ENCODE measurements at regions not wholly inside any gene's neighbourhood (a gene's known extent, or its start where the extent isn't known, plus 50 kb on each side); places are given as distances from the start of the nearest gene placed in this dataset.

GRCh38 chr2:150571121-150571520 is 83.7 kb upstream of the RND3 start:
- CTCF ChIA-PET = no interaction called here
- Histone ChIP-seq H3K4me1 (ENCODE audit: control insufficient read depth, insufficient read depth, low read length) (no peaks in the 10 kb centered on the region), H3K9me3 (ENCODE audit: control insufficient read depth, insufficient read depth, low read depth, low read length) (no peaks in the 10 kb centered on the region), H3K36me3 (ENCODE audit: control insufficient read depth in 2 of 2, insufficient read depth in 1 of 2, low read length in 2 of 2) (no peaks in the 10 kb centered on the region), H3K4me3 (ENCODE audit: low read depth, low read length) (no peak overlapping the region), H3K27ac (ENCODE audit: extremely low read depth, low read depth, low read length) (no peak overlapping the region)
- TF ChIP-seq ZNF747 (tag by site-specific recombination; IDR thresholded peaks at IDR 0.05) = no peak
- TF ChIP-seq ZBTB1 (tag by site-specific recombination; IDR thresholded peaks at IDR 0.05) = no peak
- TF ChIP-seq ZNF146 (tag by site-specific recombination; IDR thresholded peaks at IDR 0.05) = no peak
- TF ChIP-seq FEZF1 (tag by site-specific recombination; IDR thresholded peaks at IDR 0.05) = no peak
- no peak for TF ChIP-seq REPIN1 (tag by site-specific recombination; IDR thresholded peaks at IDR 0.05; ENCODE audit: low read depth)
- no peak for TF ChIP-seq ZNF670 (tag by site-specific recombination; IDR thresholded peaks at IDR 0.05; ENCODE audit: low read depth)
- no peak for TF ChIP-seq ZSCAN5A (tag by site-specific recombination; IDR thresholded peaks at IDR 0.05)
- no peak for TF ChIP-seq CTCF (tag by site-specific recombination; IDR thresholded peaks at IDR 0.05)
- TF ChIP-seq GLI2 (tag by site-specific recombination; IDR thresholded peaks at IDR 0.05; ENCODE audit: borderline replicate concordance, low read depth) = no peak
- no peak for TF ChIP-seq ZNF37A (tag by site-specific recombination; IDR thresholded peaks at IDR 0.05)
- POLR2A ChIA-PET = no interaction called here

GRCh38 chr2:150570712-150571111 is 83.2 kb upstream of the RND3 start:
- no peaks in the 10 kb centered on the region for H3K36me3 ChIP-seq (ENCODE audit: control insufficient read depth in 2 of 2, insufficient read depth in 1 of 2, low read length in 2 of 2)

More at GRCh38 chr2:150570712-150571111, 83.2 kb upstream of the RND3 start:
- no peak overlapping the region for H3K4me3 ChIP-seq (ENCODE audit: low read depth, low read length)
- CTCF ChIA-PET = no interaction called here
- H3K27ac ChIP-seq (ENCODE audit: extremely low read depth, low read depth, low read length) = no peak overlapping the region
- H3K9me3 ChIP-seq (ENCODE audit: control insufficient read depth, insufficient read depth, low read depth, low read length) = no peaks in the 10 kb centered on the region
- TF ChIP-seq ZNF626 (tag by site-specific recombination; IDR thresholded peaks at IDR 0.05) (no peak), ZNF704 (tag by site-specific recombination; IDR thresholded peaks at IDR 0.05) (no peak), ZNF433 (tag by site-specific recombination; IDR thresholded peaks at IDR 0.05; ENCODE audit: low read depth) (no peak), ZNF140 (tag by site-specific recombination; IDR thresholded peaks at IDR 0.05) (no peak), TCF7L2 (IDR thresholded peaks at IDR 0.05; ENCODE audit: borderline replicate concordance, low read depth, low read length) (no peak), ZNF600 (tag by site-specific recombination; IDR thresholded peaks at IDR 0.05) (no peak), SETDB1 (IDR thresholded peaks at IDR 0.05; ENCODE audit: insufficient read length, low read length) (no peak), ZNF112 (tag by site-specific recombination; IDR thresholded peaks at IDR 0.05) (no peak), ZNF677 (tag by site-specific recombination; IDR thresholded peaks at IDR 0.05) (no peak), ZNF423 (tag by site-specific recombination; IDR thresholded peaks at IDR 0.05) (no peak), ZNF350 (tag by site-specific recombination; IDR thresholded peaks at IDR 0.05) (no peak), TRIM28 (IDR thresholded peaks at IDR 0.05; ENCODE audit: borderline replicate concordance, low read length) (no peak), ZNF324 (tag by site-specific recombination; IDR thresholded peaks at IDR 0.05) (no peak), ZNF514 (tag by site-specific recombination; IDR thresholded peaks at IDR 0.05) (no peak), YY2 (tag by site-specific recombination; IDR thresholded peaks at IDR 0.05) (no peak), ZNF658 (tag by site-specific recombination; IDR thresholded peaks at IDR 0.05) (no peak), ZNF624 (tag by site-specific recombination; IDR thresholded peaks at IDR 0.05) (no peak), ZNF777 (tag by site-specific recombination; IDR thresholded peaks at IDR 0.05; ENCODE audit: borderline replicate concordance) (no peak), ZSCAN5A (tag by site-specific recombination; IDR thresholded peaks at IDR 0.05) (no peak), OSR2 (tag by site-specific recombination; IDR thresholded peaks at IDR 0.05) (no peak)
- H3K4me1 ChIP-seq (ENCODE audit: control insufficient read depth, insufficient read depth, low read length) = no peaks in the 10 kb centered on the region
- POLR2A ChIA-PET = no interaction called here

All from HEK293 (cell line).